GM19351 (cell line): ENCODE measurements at regions not wholly inside any gene's neighbourhood (a gene's known extent, or its start where the extent isn't known, plus 50 kb on each side); places are given as distances from the start of the nearest gene placed in this dataset.

ENCODE experiments used
- ATAC-seq: cut with Tn5 transposase; IDR thresholded peaks from one replicate; pipeline ENCODE4 v1.9.1; 2021; ENCODE audit warnings: mild to moderate bottlenecking, moderate library complexity; ENCODE audit not compliant: unreplicated experiment

DNA sequence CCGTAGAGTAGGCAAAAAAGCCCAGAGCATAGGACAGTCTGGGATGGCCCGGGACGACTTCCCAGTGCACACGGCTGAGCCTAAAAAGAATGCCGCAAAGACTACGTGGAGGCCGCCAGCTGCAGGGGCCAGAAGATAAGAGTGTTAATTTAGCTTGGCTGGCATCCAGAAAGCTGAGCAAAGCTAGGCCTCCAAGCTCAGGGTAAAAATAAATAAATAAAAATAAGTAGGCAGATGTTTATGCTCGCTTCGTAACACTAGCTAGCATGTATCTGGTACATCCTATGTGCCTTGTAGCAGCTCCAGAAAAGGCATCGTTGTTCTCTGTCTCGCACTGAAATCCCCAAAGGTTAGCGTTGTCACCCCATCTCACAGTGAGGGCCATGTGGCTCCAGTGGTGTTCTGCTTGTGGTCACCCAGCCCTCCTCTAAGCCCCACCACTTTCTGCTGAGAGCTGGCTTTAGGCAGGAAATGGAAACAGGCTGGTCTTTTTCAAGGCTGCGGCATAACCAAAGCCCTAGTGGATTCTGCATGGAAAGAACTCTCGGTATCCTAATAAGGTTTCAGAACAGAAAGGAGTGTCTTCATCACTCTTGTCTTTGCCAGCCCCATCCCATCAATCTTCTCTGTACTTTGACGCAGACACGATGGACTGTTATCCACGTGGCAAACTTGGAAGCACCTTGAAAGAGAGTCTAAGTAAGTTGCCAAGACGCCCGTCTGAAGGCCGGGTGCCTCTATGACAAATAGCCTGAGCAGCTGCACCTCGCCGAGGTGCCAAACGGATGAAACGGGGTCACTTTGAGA is 58.1 kb upstream of the MEF2A start:
- ATAC-seq, result peak; percentile 26

DNA sequence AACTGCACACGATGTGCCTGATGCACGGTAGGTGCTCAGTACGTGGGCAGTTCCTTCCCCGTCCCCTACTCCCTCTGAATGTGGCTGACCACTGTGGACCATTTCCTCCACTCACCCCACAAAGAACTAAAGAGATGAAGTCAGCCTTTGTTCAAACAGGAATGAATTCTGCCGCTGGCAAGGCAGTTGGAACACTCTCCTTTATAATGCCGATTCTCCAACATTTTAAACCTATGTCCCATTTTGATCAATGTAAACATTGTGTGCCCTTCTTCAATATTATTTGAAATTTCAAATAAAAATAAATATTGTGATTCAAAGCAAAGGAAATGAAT is 57.5 kb upstream of the MEF2A start:
- ATAC-seq, result no peak

DNA sequence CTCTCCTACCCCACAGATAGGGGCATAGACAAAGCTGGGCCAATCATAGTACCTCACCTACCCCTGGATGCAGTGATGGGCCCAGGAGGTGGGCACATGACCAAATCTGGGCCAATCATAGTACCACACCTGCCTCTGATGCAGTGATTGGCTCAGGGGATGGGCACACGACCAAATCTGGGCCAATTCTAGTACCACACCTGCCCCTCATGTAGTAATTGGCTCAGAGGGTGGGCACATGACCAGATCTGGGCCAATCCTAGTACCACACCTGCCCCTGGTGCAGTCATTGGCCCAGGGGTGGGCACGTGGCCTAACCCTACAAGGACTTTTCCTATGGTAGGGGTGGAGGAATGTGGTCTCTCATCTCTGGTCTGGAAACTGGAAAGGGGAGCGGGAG is 56.9 kb upstream of the MEF2A start:
- ATAC-seq, result no peak

DNA sequence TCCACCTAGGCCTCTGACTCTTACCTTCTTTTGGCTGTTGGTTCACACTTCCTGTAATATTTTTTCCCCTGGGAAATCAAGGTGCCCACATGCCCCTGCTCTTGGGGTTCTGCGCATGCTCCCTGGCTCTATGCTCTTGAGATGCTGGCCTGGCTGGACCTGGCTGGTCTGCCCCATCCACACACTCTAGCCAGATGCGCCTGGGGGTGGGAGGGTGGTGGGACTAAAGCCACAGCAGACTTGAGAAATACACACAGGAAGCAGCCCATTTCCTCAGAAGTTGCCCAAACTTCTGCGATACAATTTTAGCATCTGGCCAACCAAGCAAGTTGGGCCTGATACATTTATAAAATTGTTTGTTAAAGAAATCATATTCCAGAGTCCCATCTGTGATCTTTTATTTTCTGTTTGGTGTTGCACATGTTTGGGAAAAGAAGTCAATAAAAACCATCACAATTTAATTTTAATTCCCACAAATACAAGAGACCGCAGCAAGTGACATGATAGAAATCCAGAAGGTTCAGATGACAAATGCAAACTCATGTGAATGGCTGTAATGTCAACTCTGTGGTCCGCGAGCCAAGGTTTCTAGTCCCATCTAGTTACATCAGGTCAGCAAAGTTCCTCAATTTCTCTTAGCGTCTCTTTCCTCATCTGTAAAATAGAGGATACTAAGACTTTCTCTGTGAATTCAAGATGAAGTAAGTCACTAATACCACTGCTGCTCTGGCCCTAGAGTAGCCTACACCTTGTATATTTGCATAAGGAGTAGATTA is 55.9 kb upstream of the MEF2A start:
- no peak for ATAC-seq

DNA sequence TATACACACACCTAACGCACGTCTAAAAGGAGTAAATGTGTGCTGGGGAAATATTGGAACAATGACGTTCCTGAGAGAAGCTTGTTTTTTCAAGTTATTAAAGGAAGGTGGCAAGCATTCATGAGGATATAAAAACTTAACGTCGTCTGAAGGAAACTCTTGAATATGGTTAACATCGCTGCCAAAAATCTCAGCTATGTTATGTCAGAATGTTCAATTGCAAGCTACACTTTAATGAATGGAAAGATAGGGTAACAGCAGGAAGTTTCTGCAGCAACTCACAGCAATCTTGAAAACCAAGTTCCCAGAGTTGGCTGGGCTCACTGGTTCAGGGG is 54.3 kb upstream of the MEF2A start:
- ATAC-seq, result no peak

DNA sequence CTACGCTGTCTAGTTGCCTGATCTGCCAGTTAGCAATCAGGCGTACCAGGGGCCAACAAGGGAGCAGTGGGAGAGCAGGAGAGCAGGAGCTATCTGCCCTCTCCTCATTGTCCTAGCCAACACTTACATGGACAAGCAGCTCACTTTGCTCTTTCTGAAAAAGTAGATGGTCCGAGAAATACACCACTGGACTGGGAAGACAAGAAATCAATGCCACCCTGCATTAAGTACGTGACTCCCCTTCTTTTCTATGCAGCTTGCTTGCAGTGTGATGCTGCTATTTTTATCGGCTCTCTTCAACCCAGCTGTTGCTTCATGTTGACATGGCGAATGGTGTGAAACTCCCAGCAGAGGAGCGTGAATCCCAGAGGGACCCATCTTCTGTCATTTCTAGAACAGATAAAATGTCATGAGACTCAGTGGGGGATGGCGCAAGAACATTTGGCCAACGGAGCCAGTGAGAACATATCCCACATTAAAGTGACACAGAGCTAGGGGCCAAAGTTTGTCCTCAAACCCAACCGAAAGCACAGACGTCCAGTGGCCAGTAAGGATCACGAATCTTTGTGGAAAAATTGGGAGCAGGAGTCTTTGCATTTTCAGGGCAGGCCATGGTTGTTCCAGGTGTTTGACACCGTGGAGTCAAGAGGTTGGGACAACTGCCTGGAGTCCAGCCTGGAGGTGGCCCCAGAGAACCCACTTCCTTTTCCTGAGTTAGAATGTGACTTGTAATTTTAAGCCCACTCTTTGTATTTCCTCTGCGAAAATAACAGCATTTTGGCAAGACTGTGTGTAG is 53.7 kb upstream of the MEF2A start:
- peak; percentile 57 for ATAC-seq

DNA sequence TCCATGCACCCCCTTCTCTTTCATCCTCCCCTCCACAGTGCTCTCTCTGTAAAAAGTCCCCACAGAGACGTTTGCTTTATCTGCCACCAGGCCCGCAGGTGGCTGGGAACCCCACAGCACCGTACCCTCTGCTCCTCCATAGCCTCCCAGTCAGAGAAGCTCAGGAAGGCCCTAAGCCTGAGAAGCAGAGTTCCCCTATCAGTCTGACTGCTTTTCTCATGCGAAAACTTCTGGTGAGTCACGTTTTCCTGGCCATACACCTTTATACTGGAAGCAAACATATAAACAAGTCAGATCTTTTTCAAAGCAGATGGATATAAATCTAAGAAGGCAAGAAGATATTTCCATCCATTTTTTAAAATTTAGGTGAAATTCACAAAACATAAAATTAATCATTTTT is 51.5 kb upstream of the MEF2A start:
- no peak for ATAC-seq
